ENCODE measurements at regions not wholly inside any gene's neighbourhood (a gene's known extent, or its start where the extent isn't known, plus 50 kb on each side); places are given as distances from the start of the nearest gene placed in this dataset.

DNA sequence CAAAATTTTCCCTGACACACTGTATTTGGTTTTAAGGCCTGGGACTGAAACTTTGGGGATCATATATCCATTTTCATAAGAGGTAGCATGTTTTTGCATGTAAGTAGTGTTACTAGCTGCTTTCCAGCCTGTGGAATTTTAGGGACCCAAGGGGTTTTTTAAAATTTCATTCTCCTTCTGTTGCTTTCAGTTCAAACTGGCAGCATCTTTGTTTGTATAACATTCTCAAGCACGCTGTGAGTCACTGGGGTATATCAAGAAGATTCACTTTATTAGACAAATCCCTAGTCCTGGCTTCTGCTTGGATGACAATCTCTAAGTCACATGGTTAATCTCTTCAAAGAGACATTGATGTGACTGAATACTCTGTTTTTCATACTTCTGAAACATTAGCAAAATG, 479.0 kb downstream of the CYLC2 start:
- Mint-ChIP-seq H3K4me1 (ENCODE audit: unreplicated experiment) (no peaks in the 10 kb centered on the region), H3K27me3 (ENCODE audit: unreplicated experiment) (no peaks in the 10 kb centered on the region), H3K4me3 (ENCODE audit: unreplicated experiment) (no peak overlapping the region), H3K27ac (ENCODE audit: unreplicated experiment) (no peak overlapping the region), H3K9me3 (ENCODE audit: unreplicated experiment) (peaks cover 49% of the 10 kb centered on the region), H3K36me3 (ENCODE audit: unreplicated experiment) (no peaks in the 10 kb centered on the region)
- no peak for DNase-seq (ENCODE audit: extremely low spot score, unreplicated experiment)
- TF ChIP-seq, protein P1, sequence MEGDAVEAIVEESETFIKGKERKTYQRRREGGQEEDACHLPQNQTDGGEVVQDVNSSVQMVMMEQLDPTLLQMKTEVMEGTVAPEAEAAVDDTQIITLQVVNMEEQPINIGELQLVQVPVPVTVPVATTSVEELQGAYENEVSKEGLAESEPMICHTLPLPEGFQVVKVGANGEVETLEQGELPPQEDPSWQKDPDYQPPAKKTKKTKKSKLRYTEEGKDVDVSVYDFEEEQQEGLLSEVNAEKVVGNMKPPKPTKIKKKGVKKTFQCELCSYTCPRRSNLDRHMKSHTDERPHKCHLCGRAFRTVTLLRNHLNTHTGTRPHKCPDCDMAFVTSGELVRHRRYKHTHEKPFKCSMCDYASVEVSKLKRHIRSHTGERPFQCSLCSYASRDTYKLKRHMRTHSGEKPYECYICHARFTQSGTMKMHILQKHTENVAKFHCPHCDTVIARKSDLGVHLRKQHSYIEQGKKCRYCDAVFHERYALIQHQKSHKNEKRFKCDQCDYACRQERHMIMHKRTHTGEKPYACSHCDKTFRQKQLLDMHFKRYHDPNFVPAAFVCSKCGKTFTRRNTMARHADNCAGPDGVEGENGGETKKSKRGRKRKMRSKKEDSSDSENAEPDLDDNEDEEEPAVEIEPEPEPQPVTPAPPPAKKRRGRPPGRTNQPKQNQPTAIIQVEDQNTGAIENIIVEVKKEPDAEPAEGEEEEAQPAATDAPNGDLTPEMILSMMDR (IDR thresholded peaks at IDR 0.05): no peak

DNA sequence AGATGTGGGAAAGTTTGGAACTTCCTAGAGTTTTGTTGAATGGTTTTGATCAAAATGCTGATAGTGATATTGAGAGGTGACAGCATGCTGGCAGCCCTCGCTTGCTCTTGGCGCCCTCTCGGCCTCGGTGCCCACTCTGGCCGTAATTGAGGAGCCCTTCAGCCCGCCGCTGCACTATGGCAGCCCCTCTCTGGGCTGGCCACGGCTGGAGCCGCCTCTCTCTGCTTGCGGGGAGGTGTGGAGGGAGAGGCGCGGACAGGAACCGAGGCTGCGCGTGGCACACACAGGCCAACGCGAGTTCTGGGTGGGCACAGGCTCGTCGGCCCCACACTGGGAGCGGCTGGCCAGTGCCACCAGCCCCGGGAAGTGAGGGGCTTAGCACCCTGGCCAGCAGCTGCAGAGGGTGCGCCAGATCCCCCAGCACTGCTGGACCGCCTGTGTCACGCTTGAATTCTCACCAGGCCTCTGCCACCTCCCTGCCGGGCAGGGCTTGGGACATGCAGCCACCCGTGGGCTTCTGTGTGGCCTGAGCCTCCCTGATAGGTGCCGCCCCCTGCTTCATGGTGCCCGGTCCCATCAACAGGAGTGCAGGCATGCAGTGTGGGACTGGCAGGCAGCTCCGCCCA, 488.5 kb downstream of the CYLC2 start:
- peaks cover 32% of the 10 kb centered on the region for H3K9me3 Mint-ChIP-seq (ENCODE audit: unreplicated experiment)
- no peaks in the 10 kb centered on the region for H3K36me3 Mint-ChIP-seq (ENCODE audit: unreplicated experiment)
- DNase-seq (ENCODE audit: extremely low spot score, unreplicated experiment): no peak
- no peaks in the 10 kb centered on the region for H3K27me3 Mint-ChIP-seq (ENCODE audit: unreplicated experiment)
- H3K27ac Mint-ChIP-seq (ENCODE audit: unreplicated experiment): no peak overlapping the region
- no peak overlapping the region for H3K4me3 Mint-ChIP-seq (ENCODE audit: unreplicated experiment)
- no peaks in the 10 kb centered on the region for H3K4me1 Mint-ChIP-seq (ENCODE audit: unreplicated experiment)
- TF ChIP-seq, protein P1 (IDR thresholded peaks at IDR 0.05): no peak

DNA sequence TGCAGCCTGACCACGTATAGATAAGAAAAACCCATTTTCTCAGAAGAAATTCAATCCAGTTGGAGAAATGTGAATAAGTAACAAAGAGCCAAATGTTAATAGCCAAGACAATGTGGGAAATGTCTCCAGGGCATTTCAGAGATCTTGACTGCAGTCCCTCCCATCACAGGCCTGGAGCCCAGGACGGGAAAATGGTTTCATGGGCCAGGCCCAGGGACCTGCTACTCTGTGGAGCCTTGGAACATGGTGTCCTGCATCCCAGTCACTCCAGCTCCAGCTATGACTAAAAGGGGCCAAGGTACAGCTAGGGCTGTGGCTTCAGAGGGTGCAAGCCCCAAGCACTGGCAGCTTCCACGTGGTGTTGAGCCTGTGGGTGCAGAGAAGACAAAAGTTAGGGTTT, 490.0 kb downstream of the CYLC2 start:
- no peaks in the 10 kb centered on the region for H3K4me1 Mint-ChIP-seq (ENCODE audit: unreplicated experiment)
- H3K4me3 Mint-ChIP-seq (ENCODE audit: unreplicated experiment): no peak overlapping the region
- no peak for DNase-seq (ENCODE audit: extremely low spot score, unreplicated experiment)
- no peak overlapping the region for H3K27ac Mint-ChIP-seq (ENCODE audit: unreplicated experiment)
- TF ChIP-seq, protein P1 (IDR thresholded peaks at IDR 0.05): no peak
- H3K36me3 Mint-ChIP-seq (ENCODE audit: unreplicated experiment): no peaks in the 10 kb centered on the region
- peaks cover 32% of the 10 kb centered on the region for H3K9me3 Mint-ChIP-seq (ENCODE audit: unreplicated experiment)
- no peaks in the 10 kb centered on the region for H3K27me3 Mint-ChIP-seq (ENCODE audit: unreplicated experiment)

DNA sequence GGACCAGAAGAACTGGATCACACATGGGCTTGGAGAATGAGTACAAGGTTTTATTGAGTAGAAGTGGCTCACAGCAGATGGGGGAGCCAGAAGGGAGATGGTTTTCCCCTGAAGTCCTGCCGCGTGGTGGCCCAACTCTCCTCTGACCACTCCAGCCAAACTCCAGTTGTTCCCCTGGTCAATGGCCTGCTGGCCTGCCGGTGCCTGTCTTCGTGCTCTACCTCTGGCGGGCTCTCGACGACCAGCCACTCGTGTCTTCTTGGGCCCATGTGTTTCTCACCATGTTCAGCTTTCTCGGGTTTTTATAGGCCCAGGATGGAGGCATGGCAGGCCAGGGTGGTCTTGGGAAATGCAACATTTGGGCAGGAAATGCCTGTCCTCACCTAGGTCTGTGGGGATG, 519.6 kb downstream of the CYLC2 start:
- TF ChIP-seq, protein P1 (IDR thresholded peaks at IDR 0.05): no peak
- Mint-ChIP-seq H3K9me3 (ENCODE audit: unreplicated experiment) (peaks cover 14% of the 10 kb centered on the region), H3K4me3 (ENCODE audit: unreplicated experiment) (no peak overlapping the region), H3K27ac (ENCODE audit: unreplicated experiment) (no peak overlapping the region), H3K27me3 (ENCODE audit: unreplicated experiment) (no peaks in the 10 kb centered on the region), H3K4me1 (ENCODE audit: unreplicated experiment) (no peaks in the 10 kb centered on the region), H3K36me3 (ENCODE audit: unreplicated experiment) (no peaks in the 10 kb centered on the region)
- no peak for DNase-seq (ENCODE audit: extremely low spot score, unreplicated experiment)

DNA sequence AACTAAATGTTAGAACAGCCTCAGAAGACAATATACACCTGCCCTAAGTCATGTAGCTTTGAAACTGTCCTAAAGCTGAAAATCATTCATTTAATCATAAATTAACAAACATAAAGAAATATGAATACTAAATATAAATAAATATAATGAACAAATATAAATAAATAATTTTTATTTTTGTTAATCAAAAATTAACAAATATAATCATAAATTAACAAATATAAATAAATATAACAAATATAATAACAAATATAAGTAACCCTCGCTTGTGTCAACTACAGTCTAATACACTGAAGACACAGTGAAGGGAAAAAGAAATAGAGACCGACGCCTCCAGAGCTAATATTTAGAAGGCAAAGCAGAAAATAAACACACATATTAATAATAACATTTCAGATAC, 527.3 kb downstream of the CYLC2 start:
- no peak for DNase-seq (ENCODE audit: extremely low spot score, unreplicated experiment)
- H3K36me3 Mint-ChIP-seq (ENCODE audit: unreplicated experiment): no peaks in the 10 kb centered on the region
- no peaks in the 10 kb centered on the region for H3K4me1 Mint-ChIP-seq (ENCODE audit: unreplicated experiment)
- H3K4me3 Mint-ChIP-seq (ENCODE audit: unreplicated experiment): no peak overlapping the region
- H3K27ac Mint-ChIP-seq (ENCODE audit: unreplicated experiment): no peak overlapping the region
- TF ChIP-seq, protein P1 (IDR thresholded peaks at IDR 0.05): no peak
- H3K9me3 Mint-ChIP-seq (ENCODE audit: unreplicated experiment): peaks cover 8% of the 10 kb centered on the region
- H3K27me3 Mint-ChIP-seq (ENCODE audit: unreplicated experiment): no peaks in the 10 kb centered on the region
